Neural crest cell (in vitro differentiated cells): ENCODE measurements at regions not wholly inside any gene's neighbourhood (a gene's known extent, or its start where the extent isn't known, plus 50 kb on each side); places are given as distances from the start of the nearest gene placed in this dataset.

Source experiments
- DNase-seq: peaks from one replicate; pipeline ENCODE4 v3.0.0; 2021; ENCODE audit warnings: low read depth, mixed read lengths, low spot score
- H3K27ac Mint-ChIP-seq: one replicate; pipeline ENCODE4 v1.8.0; 2021; ENCODE audit warnings: mild to moderate bottlenecking, mixed read lengths; ENCODE audit not compliant: unreplicated experiment
- H3K27me3 Mint-ChIP-seq: 2 replicates; pipeline ENCODE4 v1.8.0; 2021; ENCODE audit warnings: low read depth, mild to moderate bottlenecking, mixed read lengths
- H3K36me3 Mint-ChIP-seq: 2 replicates; pipeline ENCODE4 v1.8.0; 2021; ENCODE audit warnings: low read depth, mild to moderate bottlenecking, mixed read lengths
- H3K4me1 Mint-ChIP-seq: 2 replicates; pipeline ENCODE4 v1.8.0; 2021; ENCODE audit warnings: mixed read lengths
- H3K4me3 Mint-ChIP-seq: one replicate; pipeline ENCODE4 v1.8.0; 2021; ENCODE audit warnings: mild to moderate bottlenecking, mixed read lengths
- H3K9me3 Mint-ChIP-seq: 2 replicates; pipeline ENCODE4 v1.8.0; 2021; ENCODE audit warnings: mixed read lengths
- TF ChIP-seq, protein P1 (sequence below): fragments of 200-600 bp; sonication (generic); conservative IDR thresholded peaks from 2 replicates; pipeline ENCODE4 v1.5.0; 2021; ENCODE audit warnings: antibody characterized with exemption, mild to moderate bottlenecking

DNA sequence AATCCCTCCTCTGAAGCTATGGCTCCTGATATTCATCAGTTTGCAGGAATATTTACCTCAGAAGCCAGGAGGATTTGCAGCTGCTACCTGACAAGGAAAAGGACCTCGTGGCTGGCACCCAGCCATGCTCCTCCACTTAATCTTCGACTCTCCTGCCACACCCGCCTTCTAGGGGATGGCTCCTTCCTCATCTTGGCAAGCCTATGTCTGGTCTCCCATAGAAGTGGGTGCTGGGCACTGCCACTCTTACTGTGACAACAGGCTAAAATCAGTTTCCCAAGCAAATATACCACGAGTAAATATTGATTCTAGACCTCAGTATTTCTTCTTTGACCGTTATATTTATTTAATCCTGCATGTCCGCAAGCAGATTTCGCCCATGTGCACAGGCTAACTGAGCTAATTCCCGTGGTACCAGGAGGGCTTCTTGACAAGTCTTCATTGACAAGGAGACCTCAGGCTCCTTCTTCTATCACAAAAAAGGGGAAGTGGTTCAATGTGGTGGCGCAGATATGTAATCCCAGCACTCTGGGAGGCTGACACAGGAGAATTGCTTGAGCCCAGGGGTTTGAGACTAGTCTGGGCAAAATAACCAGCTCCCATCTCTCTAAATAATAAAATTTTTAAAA is 52.6 kb upstream of the DCTD start:
- Mint-ChIP-seq H3K27me3 (no peaks in the 10 kb centered on the region), H3K4me1 (peaks cover 4% of the 10 kb centered on the region), H3K9me3 (peaks cover 6% of the 10 kb centered on the region), H3K27ac (no peak overlapping the region), H3K36me3 (peaks cover 3% of the 10 kb centered on the region), H3K4me3 (no peak overlapping the region)
- no peak for DNase-seq
- TF ChIP-seq, protein P1, sequence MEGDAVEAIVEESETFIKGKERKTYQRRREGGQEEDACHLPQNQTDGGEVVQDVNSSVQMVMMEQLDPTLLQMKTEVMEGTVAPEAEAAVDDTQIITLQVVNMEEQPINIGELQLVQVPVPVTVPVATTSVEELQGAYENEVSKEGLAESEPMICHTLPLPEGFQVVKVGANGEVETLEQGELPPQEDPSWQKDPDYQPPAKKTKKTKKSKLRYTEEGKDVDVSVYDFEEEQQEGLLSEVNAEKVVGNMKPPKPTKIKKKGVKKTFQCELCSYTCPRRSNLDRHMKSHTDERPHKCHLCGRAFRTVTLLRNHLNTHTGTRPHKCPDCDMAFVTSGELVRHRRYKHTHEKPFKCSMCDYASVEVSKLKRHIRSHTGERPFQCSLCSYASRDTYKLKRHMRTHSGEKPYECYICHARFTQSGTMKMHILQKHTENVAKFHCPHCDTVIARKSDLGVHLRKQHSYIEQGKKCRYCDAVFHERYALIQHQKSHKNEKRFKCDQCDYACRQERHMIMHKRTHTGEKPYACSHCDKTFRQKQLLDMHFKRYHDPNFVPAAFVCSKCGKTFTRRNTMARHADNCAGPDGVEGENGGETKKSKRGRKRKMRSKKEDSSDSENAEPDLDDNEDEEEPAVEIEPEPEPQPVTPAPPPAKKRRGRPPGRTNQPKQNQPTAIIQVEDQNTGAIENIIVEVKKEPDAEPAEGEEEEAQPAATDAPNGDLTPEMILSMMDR: no peak

DNA sequence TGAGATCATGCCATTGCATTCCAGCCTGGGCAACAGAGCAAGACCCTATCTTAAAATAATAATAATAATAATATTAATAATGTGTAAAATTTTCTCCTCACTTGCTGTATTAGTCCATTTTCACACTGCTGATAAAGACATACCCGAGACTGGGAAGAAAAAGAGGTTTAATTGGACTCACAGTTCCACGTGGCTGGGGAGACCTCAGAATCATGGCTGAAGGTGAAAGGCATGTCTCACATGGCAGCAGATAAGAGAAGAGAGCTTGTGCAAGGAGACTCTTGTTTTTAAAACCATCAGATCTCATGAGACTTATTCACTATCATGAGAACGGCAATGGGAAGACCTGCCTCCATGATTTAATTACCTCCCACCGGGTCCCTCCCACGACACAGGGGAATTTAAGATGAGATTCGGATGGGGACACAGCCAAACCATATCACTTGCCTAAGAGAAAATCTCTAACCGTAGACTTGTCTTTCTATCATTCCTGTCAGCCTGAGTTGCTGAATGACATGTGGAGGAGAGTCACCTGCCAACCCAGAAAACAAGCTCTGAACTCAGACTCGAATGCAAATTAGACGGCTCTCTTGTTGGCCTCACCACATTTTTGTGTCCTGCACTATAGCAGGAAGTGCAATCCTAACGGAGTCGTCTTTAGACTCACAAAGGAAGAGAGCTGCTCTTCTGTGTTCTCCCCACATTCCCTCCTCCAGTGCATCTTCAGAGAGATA is 51.9 kb upstream of the DCTD start:
- Mint-ChIP-seq H3K9me3 (peaks cover 6% of the 10 kb centered on the region), H3K4me1 (peaks cover 4% of the 10 kb centered on the region), H3K36me3 (peaks cover 3% of the 10 kb centered on the region), H3K27ac (no peak overlapping the region), H3K4me3 (no peak overlapping the region), H3K27me3 (no peaks in the 10 kb centered on the region)
- DNase-seq: no peak
- TF ChIP-seq, protein P1: no peak

DNA sequence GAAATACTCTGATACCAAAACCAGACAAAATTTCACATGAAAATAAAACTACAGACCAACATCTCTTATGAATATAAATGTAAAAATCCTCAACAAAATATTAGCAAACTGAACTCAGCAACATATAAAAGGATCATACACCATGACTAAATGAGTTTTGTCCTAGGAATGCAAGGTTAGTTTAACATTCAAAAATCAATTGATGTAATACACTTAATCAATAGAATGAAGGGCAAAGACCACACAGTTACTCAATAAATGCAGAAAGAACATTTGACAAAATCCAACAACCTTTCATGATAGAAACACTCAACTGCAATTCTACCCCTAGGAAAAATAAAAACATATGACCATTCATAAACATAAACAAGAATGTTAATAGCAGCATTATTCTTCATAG is 50.2 kb upstream of the DCTD start:
- Mint-ChIP-seq H3K4me1 (peaks cover 4% of the 10 kb centered on the region), H3K27ac (no peak overlapping the region)
- TF ChIP-seq, protein P1: no peak

More for the DNA sequence above, 50.2 kb upstream of the DCTD start:
- Mint-ChIP-seq H3K36me3 (peaks cover 3% of the 10 kb centered on the region), H3K27me3 (no peaks in the 10 kb centered on the region), H3K4me3 (no peak overlapping the region), H3K9me3 (peaks cover 6% of the 10 kb centered on the region)
- DNase-seq: no peak
